KMS-11 (cell line): ENCODE measurements at regions not wholly inside any gene's neighbourhood (a gene's known extent, or its start where the extent isn't known, plus 50 kb on each side); places are given as distances from the start of the nearest gene placed in this dataset.

ENCODE experiments used
- H2AFZ ChIP-seq: fragments of 200-600 bp; sonication (generic); 2 replicates; pipeline ENCODE4 v1.6.1; 2016; ENCODE audit warnings: antibody characterized with exemption, mixed run types, low read depth
- H3K27ac ChIP-seq: fragments of 200-600 bp; sonication (generic); 2 replicates; pipeline ENCODE4 v1.6.1; 2016; ENCODE audit warnings: mild to moderate bottlenecking, mixed run types
- H3K27me3 ChIP-seq: fragments of 200-600 bp; sonication (generic); 2 replicates; pipeline ENCODE4 v1.6.1; 2017; ENCODE audit warnings: mild to moderate bottlenecking, low read depth, mixed run types, moderate library complexity; ENCODE audit not compliant: insufficient read depth
- H3K36me3 ChIP-seq: fragments of 200-600 bp; sonication (generic); 2 replicates; pipeline ENCODE4 v1.6.1; 2017; ENCODE audit warnings: mild to moderate bottlenecking, mixed run types; ENCODE audit not compliant: insufficient read depth
- H3K4me1 ChIP-seq: fragments of 200-600 bp; sonication (generic); 2 replicates; pipeline ENCODE4 v1.6.1; 2016; ENCODE audit warnings: mild to moderate bottlenecking, low read depth, mixed run types; ENCODE audit not compliant: poor library complexity, severe bottlenecking
- H3K4me2 ChIP-seq: fragments of 200-600 bp; sonication (generic); 2 replicates; pipeline ENCODE4 v1.7.0; 2016; ENCODE audit warnings: mild to moderate bottlenecking, mixed run types
- H3K4me3 ChIP-seq: fragments of 200-600 bp; sonication (generic); IDR thresholded peaks from 2 replicates; pipeline ENCODE4 v1.6.1; 2017; ENCODE audit warnings: low read depth, low read length, mixed read lengths; ENCODE audit not compliant: insufficient read depth
- H3K79me2 ChIP-seq: fragments of 200-600 bp; sonication (generic); 2 replicates; pipeline ENCODE4 v1.6.1; 2016; ENCODE audit warnings: low read depth, mixed run types; ENCODE audit not compliant: insufficient read depth
- H3K9ac ChIP-seq: fragments of 200-600 bp; sonication (generic); 2 replicates; pipeline ENCODE4 v1.6.1; 2016; ENCODE audit warnings: mild to moderate bottlenecking, mixed run types
- H4K20me1 ChIP-seq: fragments of 200-600 bp; sonication (generic); 2 replicates; pipeline ENCODE4 v1.6.1; 2016; ENCODE audit warnings: mild to moderate bottlenecking, mixed run types; ENCODE audit not compliant: insufficient read depth
- TF ChIP-seq, protein P1 (sequence below): fragments of 200-600 bp; sonication (generic); conservative IDR thresholded peaks from 2 replicates; pipeline ENCODE4 v1.6.1; 2017; ENCODE audit warnings: low read depth, mild to moderate bottlenecking, antibody characterized with exemption, low read length, moderate library complexity, mixed read lengths

GRCh38 chr22:48578138-48579042, 1249.3 kb downstream of the BRD1 start:
- no peak overlapping the region for H3K4me3 ChIP-seq
- no peak overlapping the region for H3K4me2 ChIP-seq
- no peaks in the 10 kb centered on the region for H3K4me1 ChIP-seq

DNA sequence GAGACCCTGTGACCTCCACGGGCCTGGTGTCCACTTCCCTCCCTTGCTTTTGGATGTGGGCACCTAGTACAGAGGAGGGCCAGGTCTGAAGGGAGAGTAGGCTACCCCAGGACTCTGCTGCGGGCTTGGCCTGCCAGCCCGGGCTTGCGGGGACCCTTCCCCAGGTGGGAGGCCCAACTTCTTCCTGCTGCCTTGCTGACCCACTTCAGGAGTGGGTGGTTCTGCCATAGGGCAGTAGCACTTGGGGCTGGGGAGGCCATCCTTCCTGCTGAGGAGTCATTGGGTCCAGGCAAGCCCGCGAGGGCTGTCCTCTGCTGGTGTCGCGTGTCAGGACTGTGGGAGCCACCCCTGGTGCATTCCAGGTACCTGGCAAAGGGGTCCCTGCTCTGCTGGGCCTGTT, 1250.0 kb downstream of the BRD1 start:
- Histone ChIP-seq H4K20me1 (no peaks in the 10 kb centered on the region), H3K36me3 (no peaks in the 10 kb centered on the region), H3K4me2 (no peak overlapping the region), H3K27ac (no peak overlapping the region), H3K79me2 (no peaks in the 10 kb centered on the region), H2AFZ (no peak overlapping the region), H3K9ac (no peak overlapping the region), H3K4me3 (no peak overlapping the region), H3K27me3 (no peaks in the 10 kb centered on the region), H3K4me1 (no peaks in the 10 kb centered on the region)
- TF ChIP-seq, protein P1, sequence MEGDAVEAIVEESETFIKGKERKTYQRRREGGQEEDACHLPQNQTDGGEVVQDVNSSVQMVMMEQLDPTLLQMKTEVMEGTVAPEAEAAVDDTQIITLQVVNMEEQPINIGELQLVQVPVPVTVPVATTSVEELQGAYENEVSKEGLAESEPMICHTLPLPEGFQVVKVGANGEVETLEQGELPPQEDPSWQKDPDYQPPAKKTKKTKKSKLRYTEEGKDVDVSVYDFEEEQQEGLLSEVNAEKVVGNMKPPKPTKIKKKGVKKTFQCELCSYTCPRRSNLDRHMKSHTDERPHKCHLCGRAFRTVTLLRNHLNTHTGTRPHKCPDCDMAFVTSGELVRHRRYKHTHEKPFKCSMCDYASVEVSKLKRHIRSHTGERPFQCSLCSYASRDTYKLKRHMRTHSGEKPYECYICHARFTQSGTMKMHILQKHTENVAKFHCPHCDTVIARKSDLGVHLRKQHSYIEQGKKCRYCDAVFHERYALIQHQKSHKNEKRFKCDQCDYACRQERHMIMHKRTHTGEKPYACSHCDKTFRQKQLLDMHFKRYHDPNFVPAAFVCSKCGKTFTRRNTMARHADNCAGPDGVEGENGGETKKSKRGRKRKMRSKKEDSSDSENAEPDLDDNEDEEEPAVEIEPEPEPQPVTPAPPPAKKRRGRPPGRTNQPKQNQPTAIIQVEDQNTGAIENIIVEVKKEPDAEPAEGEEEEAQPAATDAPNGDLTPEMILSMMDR: no peak

More at GRCh38 chr22:48578138-48579042, 1249.3 kb downstream of the BRD1 start:
- TF ChIP-seq, protein P1: no peak
- no peaks in the 10 kb centered on the region for H4K20me1 ChIP-seq
- no peak overlapping the region for H3K27ac ChIP-seq
- no peaks in the 10 kb centered on the region for H3K36me3 ChIP-seq
- H3K9ac ChIP-seq: no peak overlapping the region
- no peaks in the 10 kb centered on the region for H3K79me2 ChIP-seq
- no peak overlapping the region for H2AFZ ChIP-seq
- H3K27me3 ChIP-seq: no peaks in the 10 kb centered on the region

- Histone ChIP-seq H2AFZ (no peak overlapping the region), H3K4me2 (no peak overlapping the region), H3K4me1 (no peaks in the 10 kb centered on the region), H3K79me2 (no peaks in the 10 kb centered on the region), H3K27me3 (no peaks in the 10 kb centered on the region), H3K27ac (no peak overlapping the region), H3K36me3 (no peaks in the 10 kb centered on the region), H3K9ac (no peak overlapping the region), H3K4me3 (no peak overlapping the region), H4K20me1 (no peaks in the 10 kb centered on the region)
- TF ChIP-seq, protein P1: no peak
Measured at GRCh38 chr22:48577014-48577690, 1250.5 kb downstream of the BRD1 start.

DNA sequence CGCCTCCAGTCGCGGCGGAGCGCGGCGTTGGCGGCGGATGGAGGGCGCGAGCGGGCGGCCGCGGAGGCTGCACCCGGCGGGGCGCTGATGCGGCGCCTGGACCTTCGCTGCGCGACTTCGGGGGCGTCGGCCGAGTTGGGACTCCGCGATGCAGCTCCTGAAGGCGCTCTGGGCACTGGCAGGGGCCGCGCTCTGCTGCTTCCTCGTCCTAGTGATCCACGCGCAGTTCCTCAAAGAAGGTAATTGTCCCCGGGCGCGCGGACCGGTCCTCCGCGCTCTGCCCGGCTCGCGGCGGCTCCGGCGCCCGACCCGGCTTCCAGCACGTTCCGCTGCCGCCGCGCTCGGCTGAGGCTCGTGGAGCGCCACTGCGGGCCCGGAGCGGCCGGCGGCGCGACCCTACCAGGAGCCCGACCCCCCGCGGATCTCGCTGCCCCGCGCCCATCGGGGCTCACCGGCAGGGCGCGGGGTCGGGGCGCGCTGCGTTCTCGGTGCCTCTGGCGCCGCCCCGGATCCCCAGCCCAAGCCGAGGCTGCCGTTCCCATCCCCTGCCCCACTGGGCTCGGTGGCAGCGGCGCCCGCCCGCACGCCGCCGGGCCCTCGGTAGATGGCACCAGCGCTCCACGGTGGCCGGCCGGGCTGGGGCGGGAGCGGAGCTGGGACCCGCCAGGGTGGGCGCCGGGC, 1251.2 kb downstream of the BRD1 start:
- TF ChIP-seq, protein P1: no peak

More for the DNA sequence above, 1251.2 kb downstream of the BRD1 start:
- Histone ChIP-seq H3K9ac (no peak overlapping the region), H3K4me1 (no peaks in the 10 kb centered on the region), H3K27ac (no peak overlapping the region), H3K79me2 (no peaks in the 10 kb centered on the region), H3K4me2 (no peak overlapping the region), H2AFZ (no peak overlapping the region), H3K27me3 (no peaks in the 10 kb centered on the region), H3K36me3 (no peaks in the 10 kb centered on the region), H3K4me3 (no peak overlapping the region), H4K20me1 (no peaks in the 10 kb centered on the region)
